Gastrocnemius medialis (tissue), 4 donors: ENCODE measurements at regions not wholly inside any gene's neighbourhood (a gene's known extent, or its start where the extent isn't known, plus 50 kb on each side); places are given as distances from the start of the nearest gene placed in this dataset.

Source experiments
- POLR2A ChIP-seq, 2 donors: fragments of 450-650 bp; IDR thresholded peaks; one replicate each; pipeline ENCODE4 v1.6.1; 2017; ENCODE audit warnings: antibody characterized with exemption in 2 of 2, mild to moderate bottlenecking in 2 of 2, moderate library complexity in 2 of 2
- TF ChIP-seq, protein P1 (sequence below), 5 experiments: fragments of 450-650 bp in 3 of 5; fragments of 200-600 bp in 2 of 5; sonication (generic) in 2 of 5; IDR thresholded peaks in 4 of 5; conservative IDR thresholded peaks in 1 of 5; 1 replicate in 4 of 5; 2 replicates in 1 of 5; pipeline ENCODE4 v1.5.1; 2016 to 2019; ENCODE audit warnings: antibody characterized with exemption in 5 of 5, mild to moderate bottlenecking in 3 of 5, moderate library complexity in 3 of 5

DNA sequence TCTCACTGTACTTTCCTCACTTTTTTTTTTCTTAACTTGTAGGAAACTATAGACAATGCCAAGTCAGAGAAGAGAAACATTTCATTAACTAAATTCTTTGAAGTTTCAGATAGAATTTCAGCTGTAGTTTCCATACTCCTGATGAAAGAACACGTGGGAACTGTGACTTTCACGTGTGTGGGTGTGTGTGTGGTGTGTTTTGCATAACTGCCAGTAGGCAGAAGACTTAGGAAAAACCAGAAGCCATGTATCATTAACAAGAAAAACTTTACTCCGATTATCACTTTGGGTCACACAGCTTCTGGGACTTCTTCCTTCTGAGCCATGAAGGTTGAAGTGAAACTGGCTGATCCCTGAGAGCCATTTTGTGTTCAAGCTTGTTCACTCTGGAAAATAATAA is 483.3 kb downstream of the TFAP2B start:
- TF ChIP-seq, protein P1, sequence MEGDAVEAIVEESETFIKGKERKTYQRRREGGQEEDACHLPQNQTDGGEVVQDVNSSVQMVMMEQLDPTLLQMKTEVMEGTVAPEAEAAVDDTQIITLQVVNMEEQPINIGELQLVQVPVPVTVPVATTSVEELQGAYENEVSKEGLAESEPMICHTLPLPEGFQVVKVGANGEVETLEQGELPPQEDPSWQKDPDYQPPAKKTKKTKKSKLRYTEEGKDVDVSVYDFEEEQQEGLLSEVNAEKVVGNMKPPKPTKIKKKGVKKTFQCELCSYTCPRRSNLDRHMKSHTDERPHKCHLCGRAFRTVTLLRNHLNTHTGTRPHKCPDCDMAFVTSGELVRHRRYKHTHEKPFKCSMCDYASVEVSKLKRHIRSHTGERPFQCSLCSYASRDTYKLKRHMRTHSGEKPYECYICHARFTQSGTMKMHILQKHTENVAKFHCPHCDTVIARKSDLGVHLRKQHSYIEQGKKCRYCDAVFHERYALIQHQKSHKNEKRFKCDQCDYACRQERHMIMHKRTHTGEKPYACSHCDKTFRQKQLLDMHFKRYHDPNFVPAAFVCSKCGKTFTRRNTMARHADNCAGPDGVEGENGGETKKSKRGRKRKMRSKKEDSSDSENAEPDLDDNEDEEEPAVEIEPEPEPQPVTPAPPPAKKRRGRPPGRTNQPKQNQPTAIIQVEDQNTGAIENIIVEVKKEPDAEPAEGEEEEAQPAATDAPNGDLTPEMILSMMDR (IDR thresholded peaks at IDR 0.05 in 4 of 5, conservative IDR thresholded peaks at IDR 0.05 in 1 of 5): no peak
- no peak for TF ChIP-seq POLR2A (IDR thresholded peaks at IDR 0.05)
